ENCODE measurements at regions not wholly inside any gene's neighbourhood (a gene's known extent, or its start where the extent isn't known, plus 50 kb on each side); places are given as distances from the start of the nearest gene placed in this dataset.

- Histone ChIP-seq H2BK5ac (ENCODE audit: low read length) (no peak overlapping the region), H2BK120ac (ENCODE audit: low read depth, low read length) (no peak overlapping the region), H2BK15ac (replicated peaks; ENCODE audit: low read depth) (no peak overlapping the region), H3K4me1 (ENCODE audit: control insufficient read depth, low read depth, low read length) (no peaks in the 10 kb centered on the region), H3K27ac (ENCODE audit: low read depth, low read length) (no peak overlapping the region), H3K56ac (ENCODE audit: low read length) (no peak overlapping the region), H3K79me1 (ENCODE audit: low read length) (no peaks in the 10 kb centered on the region), H3K18ac (ENCODE audit: low read length) (no peak overlapping the region), H4K5ac (ENCODE audit: low read length) (no peak overlapping the region), H3K23ac (ENCODE audit: low read length) (no peak overlapping the region), H3K36me3 (ENCODE audit: control insufficient read depth, insufficient read depth, low read length) (no peaks in the 10 kb centered on the region), H4K8ac (ENCODE audit: low read depth, low read length) (no peak overlapping the region), H3K27me3 (ENCODE audit: insufficient read depth, low read length, poor library complexity) (no peaks in the 10 kb centered on the region), H3K4me2 (ENCODE audit: low read length) (no peak overlapping the region), H3K4ac (ENCODE audit: low read depth, low read length) (no peak overlapping the region), H3K9ac (ENCODE audit: low read length) (no peak overlapping the region), H2AK5ac (ENCODE audit: low read length) (no peak overlapping the region), H3K4me3 (ENCODE audit: low read length) (no peak overlapping the region), H3K79me2 (ENCODE audit: control insufficient read depth, insufficient read depth, low read length) (no peaks in the 10 kb centered on the region)
- no CpG with 5 or more reads among the region's 16 CpGs for WGBS (ENCODE audit: extremely low coverage, insufficient coverage, low lambda C conversion rate)
- no peak for DNase-seq
Measured at GRCh38 chr16:85401370-85401916, 211.7 kb upstream of the GSE1 start.

GRCh38 chr16:85401917-85402766, 211.0 kb upstream of the GSE1 start:
- no peak overlapping the region for H4K8ac ChIP-seq (ENCODE audit: low read depth, low read length)
- H3K23ac ChIP-seq (ENCODE audit: low read length), result no peak overlapping the region
- no peaks in the 10 kb centered on the region for H3K27me3 ChIP-seq (ENCODE audit: insufficient read depth, low read length, poor library complexity)
- H3K79me1 ChIP-seq (ENCODE audit: low read length), result no peaks in the 10 kb centered on the region
- WGBS (ENCODE audit: extremely low coverage, insufficient coverage, low lambda C conversion rate), result no CpG with 5 or more reads among the region's 30 CpGs
- no peak overlapping the region for H3K27ac ChIP-seq (ENCODE audit: low read depth, low read length)
- H2BK5ac ChIP-seq (ENCODE audit: low read length), result no peak overlapping the region
- no peaks in the 10 kb centered on the region for H3K4me1 ChIP-seq (ENCODE audit: control insufficient read depth, low read depth, low read length)
- H2BK15ac ChIP-seq (replicated peaks; ENCODE audit: low read depth), result no peak overlapping the region
- no peaks in the 10 kb centered on the region for H3K36me3 ChIP-seq (ENCODE audit: control insufficient read depth, insufficient read depth, low read length)
- DNase-seq, result no peak
- no peak overlapping the region for H3K4ac ChIP-seq (ENCODE audit: low read depth, low read length)
- H3K4me2 ChIP-seq (ENCODE audit: low read length), result no peak overlapping the region
- H3K9ac ChIP-seq (ENCODE audit: low read length), result no peak overlapping the region
- H3K79me2 ChIP-seq (ENCODE audit: control insufficient read depth, insufficient read depth, low read length), result no peaks in the 10 kb centered on the region
- H2AK5ac ChIP-seq (ENCODE audit: low read length), result no peak overlapping the region
- no peak overlapping the region for H2BK120ac ChIP-seq (ENCODE audit: low read depth, low read length)
- no peak overlapping the region for H3K4me3 ChIP-seq (ENCODE audit: low read length)
- H3K18ac ChIP-seq (ENCODE audit: low read length), result no peak overlapping the region
- H4K5ac ChIP-seq (ENCODE audit: low read length), result no peak overlapping the region
- H3K56ac ChIP-seq (ENCODE audit: low read length), result peak overlapping the region; percentile 26

GRCh38 chr16:85402910-85403692, 210.0 kb upstream of the GSE1 start:
- H3K27ac ChIP-seq (ENCODE audit: low read depth, low read length), result no peak overlapping the region
- H3K4me1 ChIP-seq (ENCODE audit: control insufficient read depth, low read depth, low read length), result no peaks in the 10 kb centered on the region
- no peak overlapping the region for H3K18ac ChIP-seq (ENCODE audit: low read length)
- H3K4me3 ChIP-seq (ENCODE audit: low read length), result no peak overlapping the region
- WGBS (ENCODE audit: extremely low coverage, insufficient coverage, low lambda C conversion rate), result no CpG with 5 or more reads among the region's 19 CpGs
- H3K56ac ChIP-seq (ENCODE audit: low read length), result peak overlapping the region; percentile 26
- H2AK5ac ChIP-seq (ENCODE audit: low read length), result no peak overlapping the region
- no peak overlapping the region for H4K5ac ChIP-seq (ENCODE audit: low read length)
- H3K79me2 ChIP-seq (ENCODE audit: control insufficient read depth, insufficient read depth, low read length), result no peaks in the 10 kb centered on the region
- no peak overlapping the region for H3K4me2 ChIP-seq (ENCODE audit: low read length)
- H2BK15ac ChIP-seq (replicated peaks; ENCODE audit: low read depth), result no peak overlapping the region
- H3K9ac ChIP-seq (ENCODE audit: low read length), result no peak overlapping the region
- no peak overlapping the region for H3K4ac ChIP-seq (ENCODE audit: low read depth, low read length)
- no peaks in the 10 kb centered on the region for H3K79me1 ChIP-seq (ENCODE audit: low read length)
- no peak overlapping the region for H3K23ac ChIP-seq (ENCODE audit: low read length)
- H4K8ac ChIP-seq (ENCODE audit: low read depth, low read length), result no peak overlapping the region
- no peaks in the 10 kb centered on the region for H3K36me3 ChIP-seq (ENCODE audit: control insufficient read depth, insufficient read depth, low read length)
- no peaks in the 10 kb centered on the region for H3K27me3 ChIP-seq (ENCODE audit: insufficient read depth, low read length, poor library complexity)
- no peak overlapping the region for H2BK120ac ChIP-seq (ENCODE audit: low read depth, low read length)
- no peak overlapping the region for H2BK5ac ChIP-seq (ENCODE audit: low read length)
- DNase-seq, result peak; percentile 59

DNA sequence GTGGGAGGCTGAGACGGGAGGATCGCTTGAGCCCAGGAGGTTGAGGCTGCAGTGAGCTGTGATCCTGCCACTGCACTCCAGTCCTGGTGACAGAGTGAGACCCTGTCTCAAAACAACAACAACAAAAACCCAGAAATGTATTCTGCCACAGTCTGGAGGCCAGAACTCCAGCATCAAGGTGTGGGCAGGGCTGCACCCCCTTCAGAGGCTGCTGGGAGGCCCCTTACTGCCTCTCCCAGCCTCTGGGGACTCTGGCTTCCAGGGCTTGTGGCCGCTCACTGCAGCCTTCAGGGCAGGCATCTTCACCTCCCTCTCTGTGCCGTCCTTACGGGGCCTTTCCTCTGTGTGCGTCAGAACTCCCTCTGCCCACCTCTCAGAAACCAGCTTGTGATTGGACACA, 209.4 kb upstream of the GSE1 start:
- Histone ChIP-seq H4K5ac (ENCODE audit: low read length) (no peak overlapping the region), H3K27me3 (ENCODE audit: insufficient read depth, low read length, poor library complexity) (no peaks in the 10 kb centered on the region), H3K18ac (ENCODE audit: low read length) (no peak overlapping the region), H3K9ac (ENCODE audit: low read length) (no peak overlapping the region), H3K56ac (ENCODE audit: low read length) (no peak overlapping the region), H3K23ac (ENCODE audit: low read length) (no peak overlapping the region), H2BK5ac (ENCODE audit: low read length) (no peak overlapping the region), H3K36me3 (ENCODE audit: control insufficient read depth, insufficient read depth, low read length) (no peaks in the 10 kb centered on the region), H3K4ac (ENCODE audit: low read depth, low read length) (no peak overlapping the region), H2BK15ac (replicated peaks; ENCODE audit: low read depth) (no peak overlapping the region), H2AK5ac (ENCODE audit: low read length) (no peak overlapping the region), H3K79me2 (ENCODE audit: control insufficient read depth, insufficient read depth, low read length) (no peaks in the 10 kb centered on the region), H3K4me1 (ENCODE audit: control insufficient read depth, low read depth, low read length) (no peaks in the 10 kb centered on the region), H2BK120ac (ENCODE audit: low read depth, low read length) (no peak overlapping the region), H4K8ac (ENCODE audit: low read depth, low read length) (no peak overlapping the region), H3K4me2 (ENCODE audit: low read length) (no peak overlapping the region), H3K27ac (ENCODE audit: low read depth, low read length) (no peak overlapping the region), H3K4me3 (ENCODE audit: low read length) (no peak overlapping the region), H3K79me1 (ENCODE audit: low read length) (no peaks in the 10 kb centered on the region)
- no CpG with 5 or more reads among the region's 6 CpGs for WGBS (ENCODE audit: extremely low coverage, insufficient coverage, low lambda C conversion rate)
- no peak for DNase-seq

DNA sequence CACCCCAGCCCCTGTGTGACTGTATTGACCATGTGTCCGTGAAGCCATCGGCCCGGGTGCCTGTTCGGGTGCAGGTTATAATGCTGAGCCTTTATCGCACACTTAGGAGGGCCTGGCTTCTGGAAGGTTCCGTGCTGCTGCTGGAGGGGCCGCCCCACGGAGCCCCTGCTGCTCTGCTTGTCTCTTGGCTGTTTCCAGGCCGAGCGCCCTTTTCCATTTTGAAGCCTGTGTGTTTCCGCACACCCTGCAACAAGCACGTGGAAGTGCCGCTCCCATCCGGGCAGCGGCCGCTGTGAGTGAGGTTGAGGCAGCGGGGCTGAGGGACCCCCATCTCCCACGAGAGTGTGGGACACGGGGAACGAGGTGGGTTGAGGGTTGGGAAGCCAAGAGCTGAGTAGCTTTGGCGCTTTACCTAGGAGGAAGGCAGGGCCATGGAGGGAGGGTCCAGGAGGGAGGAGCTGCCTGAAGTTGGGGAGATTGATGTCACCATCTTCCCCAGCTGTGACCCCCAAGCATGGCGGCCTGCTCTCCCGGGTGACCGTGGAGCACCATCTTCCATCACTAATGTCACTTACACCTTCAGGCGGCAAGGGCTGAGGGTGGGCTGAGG, 200.1 kb upstream of the GSE1 start:
- no peak overlapping the region for H3K23ac ChIP-seq (ENCODE audit: low read length)
- H4K8ac ChIP-seq (ENCODE audit: low read depth, low read length), result no peak overlapping the region
- H3K36me3 ChIP-seq (ENCODE audit: control insufficient read depth, insufficient read depth, low read length), result no peaks in the 10 kb centered on the region
- H3K27me3 ChIP-seq (ENCODE audit: insufficient read depth, low read length, poor library complexity), result no peaks in the 10 kb centered on the region
- H3K4me3 ChIP-seq (ENCODE audit: low read length), result no peak overlapping the region
- no peak overlapping the region for H3K56ac ChIP-seq (ENCODE audit: low read length)
- no peak overlapping the region for H3K9ac ChIP-seq (ENCODE audit: low read length)
- H3K4ac ChIP-seq (ENCODE audit: low read depth, low read length), result no peak overlapping the region
- H3K4me1 ChIP-seq (ENCODE audit: control insufficient read depth, low read depth, low read length), result no peaks in the 10 kb centered on the region
- no peak overlapping the region for H2AK5ac ChIP-seq (ENCODE audit: low read length)
- H2BK5ac ChIP-seq (ENCODE audit: low read length), result no peak overlapping the region
- H3K79me1 ChIP-seq (ENCODE audit: low read length), result no peaks in the 10 kb centered on the region
- no peak overlapping the region for H2BK120ac ChIP-seq (ENCODE audit: low read depth, low read length)
- no CpG with 5 or more reads among the region's 25 CpGs for WGBS (ENCODE audit: extremely low coverage, insufficient coverage, low lambda C conversion rate)
- H4K5ac ChIP-seq (ENCODE audit: low read length), result no peak overlapping the region
- H2BK15ac ChIP-seq (replicated peaks; ENCODE audit: low read depth), result no peak overlapping the region
- DNase-seq, result no peak
- no peak overlapping the region for H3K18ac ChIP-seq (ENCODE audit: low read length)
- no peaks in the 10 kb centered on the region for H3K79me2 ChIP-seq (ENCODE audit: control insufficient read depth, insufficient read depth, low read length)
- H3K4me2 ChIP-seq (ENCODE audit: low read length), result no peak overlapping the region
- no peak overlapping the region for H3K27ac ChIP-seq (ENCODE audit: low read depth, low read length)

All from mesendoderm (in vitro differentiated cells).